COLO668 (cell line): ENCODE measurements at regions not wholly inside any gene's neighbourhood (a gene's known extent, or its start where the extent isn't known, plus 50 kb on each side); places are given as distances from the start of the nearest gene placed in this dataset.

Source experiments
- DNase-seq: peaks from one replicate; lab custom pipeline; 2025; ENCODE audit not compliant: unreplicated experiment; lab: John Stamatoyannopoulos, UW

DNA sequence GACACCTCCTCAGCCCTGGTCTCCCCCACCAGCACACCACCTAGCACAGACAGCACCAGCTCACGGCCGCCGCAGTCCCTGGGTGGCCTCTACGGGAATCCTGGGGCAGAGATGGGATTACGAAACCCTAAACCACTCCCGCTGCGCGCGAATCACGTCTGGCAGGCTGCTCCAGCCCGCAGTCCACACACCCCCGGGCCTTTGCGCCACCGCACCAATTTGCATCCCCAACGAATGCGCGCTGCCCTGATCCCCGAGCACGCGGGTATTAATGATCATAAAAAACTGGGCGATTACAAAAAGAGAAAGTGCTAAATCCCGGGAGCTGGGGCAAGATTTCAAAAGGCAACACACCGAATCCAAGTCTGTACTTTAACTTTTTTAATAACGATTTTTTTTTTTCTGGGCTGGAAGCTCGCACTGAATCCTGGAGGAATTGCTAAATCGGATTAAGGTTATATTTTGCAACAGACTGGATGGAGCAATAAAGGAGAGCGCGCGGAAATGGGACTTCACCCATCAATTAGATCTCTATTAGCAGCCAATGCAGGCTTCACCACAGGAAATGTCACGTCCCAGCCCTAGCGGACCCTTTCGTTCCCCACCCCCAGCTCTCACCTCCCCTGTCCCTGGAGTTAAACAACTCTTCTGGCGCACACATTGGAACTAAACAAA, 69.8 kb upstream of the TMEM33 start:
- no peak for DNase-seq

DNA sequence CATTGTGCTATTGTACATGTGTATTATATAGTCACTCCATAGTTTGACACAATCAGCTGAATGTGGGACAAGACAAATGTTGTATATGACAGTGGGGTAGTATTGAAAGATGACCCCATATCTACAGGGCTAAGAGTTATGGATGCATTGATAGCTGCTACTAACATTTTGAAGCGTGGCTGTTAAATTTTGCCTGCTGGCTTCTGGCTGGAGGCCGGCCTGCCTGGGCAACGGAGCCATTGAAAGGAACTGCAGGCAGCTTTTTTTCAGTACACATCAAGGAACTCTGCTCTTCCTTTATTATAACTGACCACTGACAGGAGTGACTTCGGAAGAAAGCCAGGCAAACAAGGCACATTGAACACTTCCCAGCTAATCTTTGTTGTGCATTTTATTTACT, 76.1 kb upstream of the TMEM33 start:
- no peak for DNase-seq

DNA sequence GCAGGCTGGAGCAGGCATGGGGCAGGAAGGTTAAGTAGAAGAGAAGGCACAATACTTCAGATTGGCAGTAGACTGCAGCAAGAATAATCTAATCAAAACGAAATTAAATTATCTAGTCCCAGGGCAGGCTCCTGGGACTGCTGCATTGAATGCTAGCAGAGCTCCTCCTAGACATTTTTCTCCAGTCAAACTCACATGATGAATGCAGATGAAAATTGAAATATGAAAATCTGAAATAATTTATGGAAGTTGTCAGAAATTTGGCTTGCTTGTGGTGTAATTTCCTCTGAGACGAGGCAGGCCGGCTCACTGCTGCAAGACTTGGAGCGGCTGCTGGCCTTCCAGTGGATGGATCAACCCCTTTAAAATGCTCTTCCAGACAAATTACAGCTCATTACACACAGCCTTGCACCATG, 78.0 kb upstream of the TMEM33 start:
- no peak for DNase-seq

DNA sequence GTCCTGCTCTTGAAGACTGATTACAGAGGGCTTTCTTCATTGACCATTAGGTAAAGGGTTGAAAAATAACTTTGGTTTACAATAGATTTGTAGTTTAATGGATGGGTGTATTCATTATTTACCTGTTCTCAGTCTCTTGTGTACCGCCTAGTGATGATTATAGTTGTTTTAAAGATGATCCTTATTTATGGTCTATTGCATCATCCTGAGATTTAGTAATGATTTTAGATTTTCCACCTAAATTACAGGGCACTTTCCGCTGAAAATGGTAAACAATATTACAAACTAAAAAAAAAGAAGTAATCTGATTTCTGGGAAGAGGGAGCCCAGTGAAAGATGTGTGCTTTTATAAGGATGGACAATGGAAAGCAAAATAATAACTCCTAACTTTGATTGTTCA, 78.4 kb upstream of the TMEM33 start:
- no peak for DNase-seq

DNA sequence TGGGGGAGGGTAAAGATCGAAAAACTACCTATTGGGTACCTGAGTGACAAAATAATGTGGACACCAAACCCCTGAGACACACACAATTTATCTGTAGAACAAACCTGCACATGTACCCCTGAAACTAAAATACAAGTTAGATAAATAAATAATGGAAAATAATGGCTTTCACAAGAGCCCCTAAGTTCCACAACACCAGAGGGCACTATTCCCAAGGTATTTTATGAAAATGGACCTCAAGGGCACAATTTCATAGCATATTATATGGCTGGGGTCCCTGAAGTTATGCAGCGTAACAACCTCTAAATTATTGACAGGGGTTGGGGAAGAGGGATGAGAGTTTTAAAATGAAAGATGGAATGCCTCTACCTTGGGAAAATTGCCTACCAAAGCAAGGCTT, 81.3 kb upstream of the TMEM33 start:
- no peak for DNase-seq

DNA sequence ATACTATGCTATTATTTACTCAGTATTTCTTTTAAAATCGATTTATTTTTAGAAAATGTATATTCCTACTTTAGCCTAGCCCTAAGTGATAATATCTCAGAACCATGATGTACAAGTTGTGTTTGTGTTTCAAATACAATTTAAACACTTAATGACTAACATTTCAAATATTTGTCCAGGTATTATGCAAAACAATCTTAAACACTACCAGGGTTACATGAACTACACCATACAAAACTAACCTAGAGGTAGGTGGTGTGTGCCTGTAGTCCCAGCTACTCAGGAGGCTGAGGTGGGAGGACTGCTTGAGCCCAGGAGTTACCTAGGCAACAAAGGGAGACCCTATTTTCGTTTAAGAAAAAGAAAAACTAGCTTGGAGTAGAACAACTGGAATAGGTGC, 83.0 kb upstream of the TMEM33 start:
- DNase-seq = no peak

DNA sequence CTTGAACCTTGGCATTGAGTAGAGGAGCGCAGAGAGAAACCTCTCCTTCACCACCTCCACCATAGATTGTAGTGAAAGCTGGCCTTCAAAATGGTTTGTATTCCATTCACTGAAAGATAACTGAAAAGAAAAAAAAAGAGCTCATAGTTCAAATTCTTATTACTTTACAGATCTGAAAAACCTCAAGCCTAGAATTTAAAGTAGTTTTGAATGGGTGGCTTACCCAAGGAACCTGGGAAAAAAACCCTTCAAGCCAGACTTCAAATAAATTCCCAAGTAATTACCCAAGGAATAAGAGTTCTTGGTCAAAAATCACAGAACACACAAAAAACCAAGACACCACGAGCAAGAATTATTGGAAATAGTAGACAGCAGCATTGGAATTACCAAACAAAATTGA, 83.6 kb upstream of the TMEM33 start:
- no peak for DNase-seq

DNA sequence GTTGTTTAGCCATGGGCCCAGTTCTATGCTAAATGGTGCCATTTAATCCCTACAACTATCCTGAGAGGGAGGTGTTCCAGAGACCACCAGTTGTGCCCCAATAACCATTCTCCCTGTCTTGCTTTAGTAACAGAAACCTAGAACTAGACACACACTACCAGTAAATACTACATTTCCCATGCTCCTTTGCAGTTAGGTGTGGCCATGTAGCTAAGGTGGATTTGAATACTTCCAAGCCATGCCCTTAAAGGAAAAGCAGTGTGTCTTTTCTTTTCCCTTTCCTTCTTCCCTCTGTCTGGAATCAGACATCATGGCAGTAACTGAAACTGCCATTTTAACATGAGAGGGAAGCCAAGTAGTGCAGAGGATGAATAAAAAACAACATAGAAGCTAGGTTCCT, 90.9 kb upstream of the TMEM33 start:
- DNase-seq = no peak

DNA sequence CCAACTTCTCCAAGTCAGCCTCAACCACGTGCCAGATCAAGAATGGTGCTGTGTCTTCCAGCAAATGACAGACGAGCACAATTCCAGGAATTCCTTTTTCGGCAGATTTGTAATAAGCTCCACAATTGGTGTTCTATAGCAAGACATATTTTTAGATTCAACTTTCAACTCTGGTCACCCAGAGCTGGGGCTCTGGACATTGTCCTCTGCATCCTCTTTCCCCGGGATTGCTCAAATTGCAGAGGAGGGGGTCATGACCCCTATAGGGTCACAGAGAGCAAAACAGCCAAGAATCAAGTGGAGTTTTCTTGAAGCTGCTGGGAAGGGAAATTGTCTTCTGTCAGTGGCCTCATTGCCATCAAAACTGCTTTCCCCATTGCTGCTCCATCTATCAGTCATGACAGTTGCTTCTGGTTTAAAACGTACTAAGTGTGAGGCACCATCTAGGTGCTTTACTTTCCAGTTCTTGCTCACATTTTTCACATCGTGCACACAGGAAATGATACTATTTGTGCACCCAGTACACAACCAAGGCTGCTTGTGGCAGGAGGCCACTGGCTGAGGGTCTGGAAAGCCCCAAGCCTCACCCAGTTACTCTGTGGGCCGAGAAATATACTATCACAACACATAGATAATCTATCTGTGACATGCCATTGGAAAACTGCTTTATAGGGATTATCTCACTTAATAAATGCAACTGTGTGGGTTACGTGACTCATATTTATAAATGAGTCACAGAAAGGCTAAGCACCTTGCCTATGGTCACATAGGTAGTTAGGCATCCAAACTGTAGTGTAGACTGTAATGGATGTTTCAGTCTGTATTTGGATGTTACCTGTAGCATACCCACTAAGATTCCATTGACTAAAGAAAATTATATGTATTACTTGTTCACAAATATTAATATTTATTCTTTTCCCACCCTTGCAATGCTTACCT, 91.7 kb upstream of the PHOX2B start:
- DNase-seq = no peak

DNA sequence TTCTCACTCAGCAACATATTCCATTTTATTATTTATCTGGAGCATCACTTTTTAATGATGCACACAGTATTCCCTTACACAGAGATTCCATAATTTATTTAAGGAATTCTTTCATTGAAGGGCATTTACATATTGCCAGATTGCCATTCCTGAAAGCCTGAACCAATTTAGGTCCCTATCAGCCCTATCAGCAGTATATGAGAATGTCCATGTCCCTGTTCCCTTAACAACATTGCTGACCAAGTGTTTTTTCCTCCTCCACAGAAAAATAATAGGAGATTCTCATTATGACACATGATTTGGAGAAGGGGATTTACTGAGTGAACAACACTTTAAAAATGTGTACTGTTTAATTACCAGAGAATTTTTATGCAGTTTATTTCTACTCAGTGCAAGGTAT, 90.1 kb upstream of the PHOX2B start:
- DNase-seq = no peak

DNA sequence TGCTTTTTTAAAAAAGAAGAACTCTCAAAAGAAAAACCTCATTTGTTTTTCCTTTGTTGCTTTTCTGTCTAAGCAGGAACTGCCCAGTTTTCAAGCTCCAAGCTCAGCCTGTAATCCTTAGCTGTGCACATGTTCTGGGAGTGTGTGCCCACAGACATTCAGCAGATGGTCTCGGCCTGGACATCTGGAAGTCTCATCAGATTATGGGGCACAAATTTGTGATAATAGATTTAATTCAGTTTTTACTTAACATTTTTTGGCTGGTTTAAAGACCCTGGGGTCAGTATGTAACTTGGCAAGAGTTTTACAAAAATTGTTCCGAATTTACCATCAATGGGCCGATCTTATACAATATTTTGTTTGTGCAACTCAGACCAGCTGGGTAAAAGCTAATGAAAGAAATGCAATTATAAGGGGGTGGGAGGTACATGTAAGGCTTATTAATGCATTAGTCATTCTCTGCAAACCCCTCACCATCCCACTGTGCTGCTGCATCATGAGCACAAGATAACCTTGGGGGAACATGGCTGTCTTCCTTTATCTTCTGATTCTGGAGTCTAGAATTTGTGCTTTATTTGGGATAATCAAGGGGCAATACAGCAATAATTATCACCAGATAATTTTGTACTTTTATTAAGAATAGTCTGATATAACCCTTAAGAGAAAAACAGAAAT, 86.9 kb upstream of the PHOX2B start:
- no peak for DNase-seq

DNA sequence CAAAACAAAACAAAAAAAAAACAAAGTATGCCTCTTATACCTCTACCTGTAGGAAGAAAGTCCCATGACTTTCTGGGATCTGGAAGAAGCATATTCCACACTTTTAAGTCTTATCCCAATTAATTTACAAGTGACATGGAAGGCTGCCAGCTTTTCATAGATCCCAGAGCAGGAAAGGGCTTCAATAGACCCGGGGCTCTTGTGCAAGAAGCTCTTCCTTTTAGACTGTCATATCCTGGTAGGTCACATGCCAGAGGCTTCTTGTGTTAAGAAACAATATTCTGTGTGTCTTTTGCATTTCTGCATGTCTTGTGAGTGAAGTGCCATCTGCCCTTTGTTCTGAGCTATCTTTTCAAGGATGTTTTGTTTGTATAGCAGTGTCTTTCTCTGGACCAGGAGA, 84.4 kb upstream of the PHOX2B start:
- DNase-seq = no peak

DNA sequence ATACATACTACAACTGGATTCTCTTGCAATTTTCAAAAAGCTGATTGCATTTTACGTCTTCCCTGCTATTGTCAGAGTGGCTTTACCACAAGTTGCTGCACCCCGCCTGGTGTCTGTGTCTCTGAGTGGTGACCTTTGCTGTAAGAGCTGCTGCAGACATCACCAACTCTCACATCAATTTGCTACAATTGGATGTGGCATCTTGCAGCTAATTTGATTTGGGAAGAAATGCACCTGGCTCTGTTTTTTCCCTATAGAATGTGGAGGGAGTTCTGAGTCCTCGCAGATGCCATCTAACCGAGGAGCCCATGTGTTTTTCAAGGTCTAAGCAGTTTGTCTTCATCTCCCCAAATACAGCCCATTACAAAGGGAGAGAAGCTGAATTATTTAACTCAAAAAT, 73.8 kb upstream of the PHOX2B start:
- no peak for DNase-seq

DNA sequence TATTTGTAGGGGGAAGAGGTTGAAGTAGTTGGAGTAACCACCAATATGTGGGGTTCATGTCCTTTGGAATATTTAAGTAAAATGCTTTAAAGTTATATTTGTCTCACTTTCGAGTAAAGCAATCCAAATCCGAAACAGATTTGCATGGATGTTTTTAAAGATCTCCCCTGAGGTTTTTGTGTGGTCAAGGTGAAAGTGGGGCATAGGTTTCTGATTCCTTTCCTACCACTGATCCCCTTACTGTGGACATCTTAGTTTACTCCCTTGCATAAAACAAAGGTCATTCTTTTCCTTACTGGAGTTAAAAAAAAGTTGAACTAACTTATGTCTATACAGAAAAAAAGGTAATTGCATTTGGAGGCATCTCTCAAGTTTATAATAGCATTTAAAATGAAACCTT, 71.9 kb upstream of the PHOX2B start:
- DNase-seq = no peak

DNA sequence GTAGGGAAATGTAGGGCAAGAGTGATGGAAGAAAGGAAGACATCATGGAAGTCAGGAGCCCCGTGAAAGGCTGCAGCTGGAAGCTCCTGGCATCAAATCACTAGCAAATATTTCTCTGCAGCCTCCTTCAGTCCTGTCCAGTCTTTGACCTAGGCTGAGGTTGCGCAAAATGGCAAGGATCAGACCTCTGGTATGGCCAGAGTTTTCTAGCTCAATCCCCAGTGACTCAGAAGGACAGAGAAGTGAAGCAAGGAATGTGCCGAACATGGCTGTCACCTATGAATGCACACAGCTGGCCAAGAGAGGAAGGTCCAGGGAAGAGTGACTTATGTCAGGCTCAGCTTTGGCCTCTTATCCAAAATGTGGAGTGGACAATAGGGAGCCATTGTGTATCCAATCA, 71.1 kb upstream of the PHOX2B start:
- no peak for DNase-seq

DNA sequence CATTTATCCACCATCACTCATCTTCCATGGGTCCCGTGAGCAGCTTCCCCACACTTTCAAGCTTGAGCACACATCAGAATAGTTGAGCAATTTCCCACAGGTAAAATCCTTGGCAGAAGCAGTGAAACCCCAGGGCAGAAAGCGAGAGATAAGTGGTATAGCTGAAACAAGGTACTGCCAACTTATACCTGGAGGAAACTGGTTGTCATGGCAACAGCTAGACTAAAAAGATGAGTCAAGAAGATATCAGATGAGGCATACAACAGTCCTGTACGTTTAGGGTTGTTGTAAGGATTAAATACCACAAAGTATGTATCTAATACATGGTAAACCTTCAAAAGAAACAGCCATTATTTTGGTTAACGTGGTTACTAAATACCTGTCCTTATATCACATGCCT, 66.9 kb upstream of the PHOX2B start:
- no peak for DNase-seq

DNA sequence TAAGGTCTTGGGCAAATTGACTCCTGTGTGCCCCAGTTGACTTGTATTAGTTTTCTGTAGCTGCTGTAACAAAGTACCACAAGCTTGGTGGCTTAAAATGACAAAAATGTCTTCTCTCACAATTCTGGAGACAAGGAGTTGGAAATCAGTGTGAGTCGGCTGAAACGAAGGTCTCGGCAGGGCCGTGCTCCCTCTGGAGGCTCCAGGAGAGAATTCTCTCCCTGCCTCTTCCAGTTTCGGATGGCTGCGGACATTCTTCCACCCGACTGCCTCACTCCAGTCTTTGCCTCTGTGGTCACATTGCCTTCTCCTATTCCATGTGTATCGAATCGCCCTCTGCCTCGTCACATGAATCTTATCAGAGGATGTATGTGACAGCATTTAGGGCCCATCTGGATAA, 66.0 kb upstream of the PHOX2B start:
- DNase-seq = no peak

DNA sequence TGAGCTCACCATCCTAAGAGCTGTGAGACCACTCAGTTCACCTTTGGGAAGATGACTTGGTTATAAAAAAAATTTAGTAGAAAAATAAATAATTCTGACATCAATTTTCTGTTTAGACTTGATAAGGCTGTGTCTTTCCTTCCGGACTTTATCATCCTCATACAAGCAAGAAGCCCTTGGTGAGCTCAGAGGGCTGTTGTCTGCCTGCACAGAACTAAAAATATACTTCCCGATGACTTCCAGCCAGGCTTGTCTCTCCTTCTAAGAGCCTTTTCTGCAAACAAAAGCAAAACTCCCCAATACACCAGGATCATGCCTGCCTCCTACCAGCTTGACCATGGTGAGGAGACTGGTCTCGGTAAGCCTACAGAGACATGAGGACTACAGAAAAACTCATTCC, 58.3 kb upstream of the PHOX2B start:
- DNase-seq = no peak

DNA sequence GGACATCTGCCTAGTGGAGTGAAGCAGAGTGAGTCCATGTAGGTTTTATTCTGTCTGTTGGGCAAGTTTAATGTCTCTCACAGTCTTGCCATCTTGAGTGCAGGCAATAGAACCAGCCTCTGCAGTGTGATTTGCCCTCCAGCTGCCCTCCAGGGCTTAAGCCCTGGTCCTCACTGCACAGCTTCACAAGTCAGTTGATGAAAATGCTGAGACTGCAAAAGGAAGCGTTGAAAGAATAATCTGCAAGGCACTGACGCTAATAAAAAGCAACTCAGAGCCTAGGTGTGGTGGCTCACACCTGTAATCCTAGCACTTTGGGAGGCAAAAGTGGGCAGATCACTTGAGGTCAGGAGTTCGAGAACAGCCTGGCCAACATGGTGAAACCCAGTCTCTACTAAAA, 54.1 kb upstream of the PHOX2B start:
- DNase-seq = no peak

DNA sequence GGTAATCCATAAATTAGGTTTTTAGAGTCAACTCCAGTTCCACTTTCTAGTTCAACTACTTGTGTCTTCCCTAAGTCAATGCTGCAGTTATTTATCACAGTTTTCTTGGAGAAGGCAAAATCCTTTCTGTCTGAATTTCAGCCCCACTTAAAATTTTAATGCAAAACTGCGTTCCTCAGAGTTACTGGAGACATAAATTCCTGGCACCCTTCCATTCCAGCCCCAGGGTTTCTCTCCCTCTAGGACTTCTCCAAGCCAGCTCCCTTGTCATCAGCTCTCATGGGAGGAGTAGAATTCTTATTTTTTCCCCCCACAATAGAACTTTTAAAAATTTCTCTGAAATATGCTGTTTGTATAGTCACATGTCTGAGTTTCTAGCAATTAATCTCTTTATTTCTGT, 50.6 kb upstream of the PHOX2B start:
- DNase-seq = no peak
